NCI-H526 (cell line): ENCODE measurements at regions not wholly inside any gene's neighbourhood (a gene's known extent, or its start where the extent isn't known, plus 50 kb on each side); places are given as distances from the start of the nearest gene placed in this dataset.
"Not testable (repeated sequence)": the region's sequence is repeated elsewhere in the genome, so short reads cannot be mapped to it uniquely, and the experiment has no call there.

ENCODE experiments used
- DNase-seq, 2 experiments: peaks; one replicate each; lab custom pipeline; 2025; lab: John Stamatoyannopoulos, UW

- no peak for DNase-seq
These were observed 307.3 kb upstream of the KCNN2 start for GRCh38 chr5:114054594-114054993.

DNA sequence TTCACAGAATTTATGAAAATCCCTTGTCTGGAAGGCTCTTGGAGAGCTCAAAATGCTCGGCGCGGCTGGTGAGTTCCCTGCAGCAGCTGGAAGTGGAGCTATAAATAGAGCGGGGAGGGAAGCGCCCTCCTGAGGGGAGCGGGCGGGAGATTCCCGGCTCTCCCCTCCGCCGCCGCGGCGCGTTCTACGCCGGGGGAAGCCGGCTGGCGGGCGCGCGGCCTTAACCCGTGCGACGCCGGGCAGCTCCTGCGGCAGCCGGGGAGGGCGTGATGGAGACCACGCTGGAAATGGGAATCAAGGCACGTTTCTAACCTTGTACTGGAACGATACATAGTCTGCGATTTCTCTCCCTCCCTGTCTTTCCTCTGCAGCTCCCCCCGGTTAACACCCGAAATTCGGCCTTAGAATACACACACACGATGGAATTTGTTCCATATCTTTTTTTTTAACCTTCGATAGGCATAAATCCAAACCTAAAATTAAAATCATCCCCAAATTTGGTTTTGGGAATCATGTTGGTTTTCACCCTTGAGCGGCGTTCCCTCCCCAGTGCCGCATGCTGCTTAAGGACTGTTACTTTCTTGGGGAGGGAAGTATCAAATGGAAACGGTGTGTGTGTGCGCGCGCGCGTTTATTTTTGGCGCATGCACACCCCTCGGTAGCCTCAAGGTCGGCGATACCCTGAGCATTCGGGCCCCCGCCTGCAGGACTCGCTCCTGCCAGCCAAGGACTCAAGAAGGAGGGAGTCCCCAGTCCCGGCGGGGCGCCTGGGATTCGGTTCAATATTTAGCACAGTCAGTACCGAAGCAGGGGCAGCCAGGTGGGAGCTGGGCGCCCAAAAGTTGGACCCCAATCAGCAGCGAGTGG is 306.3 kb upstream of the KCNN2 start:
- DNase-seq, result peak in 1 of 2 experiments; percentile 66

DNA sequence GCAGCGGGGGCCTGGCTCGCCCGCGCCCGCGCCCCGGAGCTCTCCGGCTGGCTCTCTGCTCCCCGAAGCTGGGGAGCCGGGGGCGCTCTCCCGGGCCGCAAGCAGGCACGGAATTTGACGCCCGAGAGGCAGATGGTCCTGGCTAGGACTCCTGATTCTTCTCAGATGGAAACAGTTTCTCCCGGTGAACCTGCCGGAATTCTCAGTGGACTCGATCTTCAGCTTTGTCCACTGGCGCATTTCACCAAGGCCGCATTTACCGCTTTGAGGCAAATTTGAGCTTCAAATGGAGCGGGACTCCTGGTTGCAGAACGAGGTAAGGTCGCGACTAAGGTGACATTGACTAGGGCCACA is 305.7 kb upstream of the KCNN2 start:
- DNase-seq, result peak in 1 of 2 experiments; percentile 3

DNA sequence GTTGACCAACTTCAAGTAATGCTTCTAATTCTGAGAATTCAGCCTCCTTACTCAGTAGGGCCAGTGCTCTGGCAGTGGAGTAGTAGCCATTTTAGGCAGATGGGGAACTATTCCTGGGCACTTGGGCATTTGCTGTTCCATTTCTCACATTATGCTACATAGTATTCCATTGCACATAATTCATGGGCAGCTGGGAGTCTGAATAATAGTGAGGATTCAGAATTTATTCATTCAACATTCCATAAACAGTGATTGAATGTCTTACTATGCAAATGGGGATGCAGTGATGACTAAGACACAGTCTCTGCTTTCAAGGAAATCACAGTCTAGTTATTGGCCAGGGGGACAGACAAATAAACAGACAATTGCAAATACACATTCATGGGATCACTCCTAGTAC is 301.0 kb upstream of the KCNN2 start:
- DNase-seq, result no peak

- no peak for DNase-seq
These were observed 298.7 kb upstream of the KCNN2 start for GRCh38 chr5:114062932-114063867.

GRCh38 chr5:114065912-114066311 is 296.0 kb upstream of the KCNN2 start:
- DNase-seq, result no peak

- no peak for DNase-seq
These were observed 291.7 kb upstream of the KCNN2 start for GRCh38 chr5:114070093-114070722.

- no peak for DNase-seq
These were observed 272.6 kb upstream of the KCNN2 start for GRCh38 chr5:114089259-114089658.

DNA sequence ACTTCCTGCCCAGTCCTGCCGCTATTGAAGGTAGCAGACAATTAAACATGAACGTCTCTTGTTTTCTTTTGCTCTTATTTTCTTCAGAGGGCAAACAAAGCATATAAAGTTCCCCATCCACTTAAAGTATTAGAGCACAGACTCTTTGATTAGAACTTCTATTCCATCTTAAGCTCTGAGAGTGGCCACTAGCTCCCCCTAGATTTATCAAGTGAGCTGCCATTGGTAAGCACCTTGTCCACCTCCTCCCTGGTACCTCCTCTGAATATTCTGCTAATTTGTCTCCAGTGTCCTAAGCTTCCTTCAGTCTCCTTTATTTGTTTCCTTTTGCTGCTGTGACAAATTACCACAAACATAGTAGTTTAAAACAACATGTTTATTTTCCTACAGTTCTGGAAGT is 264.3 kb upstream of the KCNN2 start:
- DNase-seq, result no peak

- no peak for DNase-seq
These were observed 262.7 kb upstream of the KCNN2 start for GRCh38 chr5:114099161-114099560.

DNA sequence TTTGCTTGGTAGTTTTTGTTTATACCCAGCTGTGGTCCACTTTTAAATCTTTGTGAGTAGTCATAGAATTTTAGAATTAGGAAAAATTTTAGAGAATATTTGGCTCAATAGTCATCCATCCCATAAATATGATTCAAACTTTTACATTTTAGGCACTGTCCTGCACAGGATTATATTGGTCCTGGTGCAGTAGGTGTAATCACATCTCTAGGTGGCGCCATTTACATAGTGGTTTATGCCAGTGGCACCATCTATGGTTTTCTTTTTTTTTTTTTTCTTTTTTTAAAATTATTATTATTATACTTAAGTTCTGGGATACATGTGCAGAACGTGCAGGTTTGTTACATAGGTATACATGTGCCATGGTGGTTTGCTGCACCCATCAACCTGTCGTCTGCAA is 260.7 kb upstream of the KCNN2 start:
- peak in 1 of 2 experiments; percentile 32 for DNase-seq

GRCh38 chr5:114113604-114114003 is 248.3 kb upstream of the KCNN2 start:
- no peak for DNase-seq

DNA sequence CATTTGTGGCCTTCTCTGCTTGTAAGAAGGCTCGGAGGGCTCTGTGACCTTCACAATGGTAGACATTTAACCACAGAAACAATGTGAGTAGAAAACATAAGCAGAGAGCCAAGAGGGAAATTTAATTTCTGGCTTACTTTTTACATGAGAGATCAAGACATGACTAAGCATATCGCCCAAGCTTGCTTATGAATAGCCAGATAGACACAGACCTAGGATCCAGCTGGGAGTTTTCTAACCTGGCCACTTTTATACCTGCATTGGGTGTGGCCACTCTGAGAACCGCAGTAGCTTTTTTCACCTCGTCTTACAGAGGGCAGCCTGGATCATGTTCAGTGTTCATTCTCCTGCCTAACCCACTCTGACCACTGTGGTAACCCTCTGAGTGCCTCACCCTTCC is 244.9 kb upstream of the KCNN2 start:
- DNase-seq, result no peak

DNA sequence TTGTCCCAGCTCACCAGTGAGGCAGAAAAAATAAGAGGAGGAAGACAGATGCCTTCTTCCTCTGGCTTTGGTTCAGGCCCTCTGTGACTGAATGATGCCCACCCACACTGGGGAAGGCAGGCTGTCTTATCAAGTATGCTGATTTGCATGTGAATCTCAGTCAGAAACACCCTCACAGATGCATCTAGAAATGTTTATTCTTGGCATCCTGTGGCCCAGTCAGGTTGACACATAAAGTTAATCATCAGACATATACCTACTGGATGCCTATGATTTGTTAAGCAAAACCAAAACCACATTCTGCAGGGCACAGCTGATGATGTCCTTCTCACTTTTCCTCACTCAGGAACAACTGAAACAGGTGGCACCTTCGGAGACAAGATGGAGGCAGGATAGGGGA is 243.4 kb upstream of the KCNN2 start:
- DNase-seq, result peak in 1 of 2 experiments; percentile 4

- no peak for DNase-seq
These were observed 241.7 kb upstream of the KCNN2 start for GRCh38 chr5:114120166-114120565.

GRCh38 chr5:114122852-114123251 is 239.0 kb upstream of the KCNN2 start:
- no peak for DNase-seq

DNA sequence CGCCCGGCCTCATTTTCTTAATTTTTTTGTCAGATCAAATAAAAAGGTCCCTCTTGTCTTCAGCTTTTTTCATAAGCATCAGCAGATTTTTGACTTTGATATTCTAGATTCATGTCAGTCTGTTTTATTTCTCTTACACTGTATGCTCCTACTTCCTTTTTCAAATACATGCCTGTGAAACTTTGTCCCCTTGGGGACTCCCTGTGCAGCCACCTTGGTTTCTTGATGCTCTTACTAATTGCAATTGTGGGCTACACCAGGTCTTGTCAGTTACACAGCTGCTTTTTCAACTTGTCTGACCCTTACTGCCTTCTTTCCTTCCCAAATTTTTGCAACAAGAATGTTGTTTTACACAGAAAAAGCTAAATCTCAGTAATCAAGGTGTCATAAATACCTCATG is 238.2 kb upstream of the KCNN2 start:
- no peak for DNase-seq

- no peak for DNase-seq
These were observed 215.5 kb upstream of the KCNN2 start for GRCh38 chr5:114146398-114146797.

GRCh38 chr5:114148253-114148652 is 213.6 kb upstream of the KCNN2 start:
- DNase-seq, result no peak

DNA sequence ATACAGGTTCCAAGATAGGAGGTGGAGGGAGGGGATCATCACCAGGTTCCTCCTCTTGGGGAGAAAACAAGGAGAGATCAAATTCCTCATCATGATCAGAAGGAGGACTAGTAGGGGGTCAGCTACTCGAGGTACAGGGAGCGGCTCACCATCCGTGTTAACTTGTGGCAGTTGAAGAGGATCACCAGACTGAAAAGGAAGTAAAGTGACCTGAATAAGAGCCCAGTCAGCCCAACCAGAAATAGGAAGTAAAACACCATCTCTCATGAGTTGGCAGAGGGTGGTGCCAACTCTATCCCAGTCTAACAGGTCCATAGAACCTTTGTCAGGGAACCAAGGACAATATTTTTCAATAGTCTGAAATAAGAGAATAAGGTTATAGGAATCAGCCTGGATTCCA is 213.1 kb upstream of the KCNN2 start:
- DNase-seq, result not testable (repeated sequence)

DNA sequence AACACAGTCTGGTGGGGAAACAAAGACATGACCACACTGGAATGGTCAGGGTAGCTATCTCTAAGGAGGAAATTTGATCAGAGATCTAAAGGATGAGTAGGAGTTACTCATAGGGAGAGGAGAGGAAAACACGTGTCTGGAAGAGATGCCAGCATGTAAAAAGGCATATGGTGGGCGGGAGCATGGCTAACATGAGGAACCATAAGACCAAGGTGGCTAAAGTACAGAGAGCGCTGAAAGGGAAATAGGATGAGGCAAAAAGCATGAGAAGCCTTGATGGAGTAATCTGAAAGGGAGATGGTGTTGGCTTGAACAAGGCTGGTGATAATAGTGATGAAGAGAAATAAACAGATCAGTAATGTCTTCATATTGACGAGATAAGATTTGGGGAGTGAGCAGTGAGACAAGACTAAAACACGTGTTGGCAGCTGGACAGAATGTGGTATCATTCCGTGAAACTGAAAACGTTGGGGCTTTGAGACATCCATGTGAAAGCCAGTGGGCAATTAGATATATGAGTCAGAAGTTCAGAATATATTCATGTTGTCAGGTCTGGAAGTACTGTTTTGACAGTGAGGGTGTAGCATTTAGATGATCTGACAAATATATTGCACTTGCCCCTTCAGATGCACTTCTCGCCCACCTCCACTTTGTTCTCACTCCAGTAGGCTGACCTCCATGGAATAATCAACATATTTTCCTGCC is 209.1 kb upstream of the KCNN2 start:
- no peak for DNase-seq

GRCh38 chr5:114153392-114153791 is 208.5 kb upstream of the KCNN2 start:
- DNase-seq, result no peak
